ENCODE measurements at regions not wholly inside any gene's neighbourhood (a gene's known extent, or its start where the extent isn't known, plus 50 kb on each side); places are given as distances from the start of the nearest gene placed in this dataset.

DNA sequence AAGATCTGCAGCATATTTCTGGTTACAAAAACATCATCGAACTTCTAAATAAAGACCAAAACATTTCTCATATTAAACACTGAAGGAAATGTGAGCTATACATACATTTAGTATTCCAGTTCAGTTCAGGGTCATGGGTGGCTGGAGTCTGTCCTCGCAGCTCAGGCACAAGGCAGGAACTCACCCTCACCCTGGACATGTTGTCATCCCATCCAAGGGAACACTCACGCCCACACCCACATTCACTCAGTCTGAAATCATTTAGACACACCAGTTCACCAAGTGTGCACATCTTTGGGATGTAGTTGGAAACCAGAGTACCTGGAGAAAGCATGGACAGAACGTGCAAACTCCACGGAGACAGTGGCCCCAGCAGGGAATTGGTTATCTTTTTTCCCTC, 481.0 kb downstream of the RASEF start:
- Histone ChIP-seq H3K9me2 (ENCODE audit: insufficient read depth) (no peaks in the 10 kb centered on the region), H3K27me3 (ENCODE audit: insufficient read depth, low read length) (no peaks in the 10 kb centered on the region), H3K36me3 (ENCODE audit: control insufficient read depth in 1 of 2, insufficient read depth in 2 of 2, low read length in 2 of 2) (no peaks in the 10 kb centered on the region), H3K79me2 (ENCODE audit: insufficient read depth, low read length) (no peaks in the 10 kb centered on the region), H3K4me1 (ENCODE audit: control insufficient read depth in 1 of 2, insufficient read depth in 2 of 2, low read length in 2 of 2) (no peaks in the 10 kb centered on the region), H3K4me2 (ENCODE audit: low read length) (no peak overlapping the region), H4K20me1 (ENCODE audit: insufficient read depth) (no peaks in the 10 kb centered on the region), H2AFZ (ENCODE audit: low read depth, low read length, poor library complexity, severe bottlenecking) (no peak overlapping the region), H3K27ac (ENCODE audit: low read depth, low read length) (no peak overlapping the region), H3K9ac (ENCODE audit: low read length) (no peak overlapping the region), H3K4me3 (replicated peaks in 1 of 2; ENCODE audit: low read depth in 1 of 2, low read length in 2 of 2) (no peak overlapping the region), H3K9me3 (ENCODE audit: control insufficient read depth in 1 of 2, insufficient read depth in 1 of 2, low read depth in 1 of 2, low read length in 2 of 2) (peaks cover 0 to 8% of the 10 kb centered on the region in 2 experiments; a peak in 1 of 4 replicates)
- ChIA-PET POLR2A (no interaction called here), CTCF (no interaction called here), RAD21 (ENCODE audit: low non-redundant PET in 1 of 2, low total read pairs in 2 of 2, uncharacterized antibody in 2 of 2, unreplicated experiment in 2 of 2) (no interaction called here)
- TF ChIP-seq EGR1 (IDR thresholded peaks at IDR 0.05; ENCODE audit: low read depth): no peak
- no peak for TF ChIP-seq ATF3 (IDR thresholded peaks at IDR 0.05)
- no peak for TF ChIP-seq CEBPB (IDR thresholded peaks at IDR 0.05; ENCODE audit: low read depth)
- TF ChIP-seq ZFX (IDR thresholded peaks at IDR 0.05): no peak
- no peak for TF ChIP-seq YY1 (IDR thresholded peaks at IDR 0.05; ENCODE audit: extremely low read depth, insufficient replicate concordance, low read depth, low read length)
- no peak for TF ChIP-seq SRF (IDR thresholded peaks at IDR 0.05; ENCODE audit: low read depth)
- TF ChIP-seq, protein P1, sequence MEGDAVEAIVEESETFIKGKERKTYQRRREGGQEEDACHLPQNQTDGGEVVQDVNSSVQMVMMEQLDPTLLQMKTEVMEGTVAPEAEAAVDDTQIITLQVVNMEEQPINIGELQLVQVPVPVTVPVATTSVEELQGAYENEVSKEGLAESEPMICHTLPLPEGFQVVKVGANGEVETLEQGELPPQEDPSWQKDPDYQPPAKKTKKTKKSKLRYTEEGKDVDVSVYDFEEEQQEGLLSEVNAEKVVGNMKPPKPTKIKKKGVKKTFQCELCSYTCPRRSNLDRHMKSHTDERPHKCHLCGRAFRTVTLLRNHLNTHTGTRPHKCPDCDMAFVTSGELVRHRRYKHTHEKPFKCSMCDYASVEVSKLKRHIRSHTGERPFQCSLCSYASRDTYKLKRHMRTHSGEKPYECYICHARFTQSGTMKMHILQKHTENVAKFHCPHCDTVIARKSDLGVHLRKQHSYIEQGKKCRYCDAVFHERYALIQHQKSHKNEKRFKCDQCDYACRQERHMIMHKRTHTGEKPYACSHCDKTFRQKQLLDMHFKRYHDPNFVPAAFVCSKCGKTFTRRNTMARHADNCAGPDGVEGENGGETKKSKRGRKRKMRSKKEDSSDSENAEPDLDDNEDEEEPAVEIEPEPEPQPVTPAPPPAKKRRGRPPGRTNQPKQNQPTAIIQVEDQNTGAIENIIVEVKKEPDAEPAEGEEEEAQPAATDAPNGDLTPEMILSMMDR (IDR thresholded peaks at IDR 0.05 in 2 of 3, conservative IDR thresholded peaks at IDR 0.05 in 1 of 3; ENCODE audit: borderline replicate concordance in 1 of 3, insufficient read depth in 1 of 3, low read depth in 2 of 3, low read length in 2 of 3): no peak
- TF ChIP-seq, protein P2, sequence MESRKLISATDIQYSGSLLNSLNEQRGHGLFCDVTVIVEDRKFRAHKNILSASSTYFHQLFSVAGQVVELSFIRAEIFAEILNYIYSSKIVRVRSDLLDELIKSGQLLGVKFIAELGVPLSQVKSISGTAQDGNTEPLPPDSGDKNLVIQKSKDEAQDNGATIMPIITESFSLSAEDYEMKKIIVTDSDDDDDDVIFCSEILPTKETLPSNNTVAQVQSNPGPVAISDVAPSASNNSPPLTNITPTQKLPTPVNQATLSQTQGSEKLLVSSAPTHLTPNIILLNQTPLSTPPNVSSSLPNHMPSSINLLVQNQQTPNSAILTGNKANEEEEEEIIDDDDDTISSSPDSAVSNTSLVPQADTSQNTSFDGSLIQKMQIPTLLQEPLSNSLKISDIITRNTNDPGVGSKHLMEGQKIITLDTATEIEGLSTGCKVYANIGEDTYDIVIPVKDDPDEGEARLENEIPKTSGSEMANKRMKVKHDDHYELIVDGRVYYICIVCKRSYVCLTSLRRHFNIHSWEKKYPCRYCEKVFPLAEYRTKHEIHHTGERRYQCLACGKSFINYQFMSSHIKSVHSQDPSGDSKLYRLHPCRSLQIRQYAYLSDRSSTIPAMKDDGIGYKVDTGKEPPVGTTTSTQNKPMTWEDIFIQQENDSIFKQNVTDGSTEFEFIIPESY (IDR thresholded peaks at IDR 0.05; ENCODE audit: extremely low read depth, insufficient replicate concordance, low read length): no peak
- no peak for TF ChIP-seq TCF7L2 (IDR thresholded peaks at IDR 0.05; ENCODE audit: borderline replicate concordance, extremely low read depth, insufficient read depth, insufficient read length)
- no peak for TF ChIP-seq MAX (IDR thresholded peaks at IDR 0.05)
- no peak for TF ChIP-seq JUND (IDR thresholded peaks at IDR 0.05)
- TF ChIP-seq CBX3 (IDR thresholded peaks at IDR 0.05; ENCODE audit: low read depth): no peak
- TF ChIP-seq POLR2AphosphoS5 (IDR thresholded peaks at IDR 0.05; ENCODE audit: low read depth, low read length): no peak
- TF ChIP-seq SIN3A (IDR thresholded peaks at IDR 0.05; ENCODE audit: low read depth): no peak
- no peak for TF ChIP-seq EZH2phosphoT487 (IDR thresholded peaks at IDR 0.05; ENCODE audit: borderline replicate concordance)
- no peak for TF ChIP-seq ELF1 (IDR thresholded peaks at IDR 0.05; ENCODE audit: borderline replicate concordance, low read depth)
- TF ChIP-seq RAD21 (IDR thresholded peaks at IDR 0.05; ENCODE audit: low read depth): no peak
- no peak for TF ChIP-seq EZH2 (IDR thresholded peaks at IDR 0.05)
- no peak for TF ChIP-seq REST (IDR thresholded peaks at IDR 0.05; ENCODE audit: low read depth)
- TF ChIP-seq SP1 (IDR thresholded peaks at IDR 0.05; ENCODE audit: low read depth): no peak
- ATAC-seq (no peak), DNase-seq (ENCODE audit: low read depth, low spot score) (no peak)
- intact Hi-C loops (cut with micrococcal nuclease): no loop called here
- no TSS peak for BruUV-seq (replicated peaks)
